ENCODE measurements at regions not wholly inside any gene's neighbourhood (a gene's known extent, or its start where the extent isn't known, plus 50 kb on each side); places are given as distances from the start of the nearest gene placed in this dataset.

GRCh38 chr1:95368178-95368577 lies 134.2 kb downstream of the RWDD3 start:
- no peak for TF ChIP-seq CTCF (IDR thresholded peaks at IDR 0.05; ENCODE audit: extremely low read depth, insufficient read depth, missing control alignments)
- DNase-seq (ENCODE audit: low spot score), result no peak
- in situ Hi-C loops (cut with MboI; ENCODE audit: low pct_unique_long_range_greater_than_20kb, low sequenced_read_pairs, unreplicated experiment), result no loop called here

GRCh38 chr1:95369985-95370690 lies 136.1 kb downstream of the RWDD3 start:
- DNase-seq (ENCODE audit: low spot score), result no peak
- in situ Hi-C loops (cut with MboI; ENCODE audit: low pct_unique_long_range_greater_than_20kb, low sequenced_read_pairs, unreplicated experiment), result no loop called here
- no peak for TF ChIP-seq CTCF (IDR thresholded peaks at IDR 0.05; ENCODE audit: extremely low read depth, insufficient read depth, missing control alignments)

- no peak for TF ChIP-seq CTCF (IDR thresholded peaks at IDR 0.05; ENCODE audit: extremely low read depth, insufficient read depth, missing control alignments)
- in situ Hi-C loops (cut with MboI; ENCODE audit: low pct_unique_long_range_greater_than_20kb, low sequenced_read_pairs, unreplicated experiment), result no loop called here
- DNase-seq (ENCODE audit: low spot score), result no peak
Measured at GRCh38 chr1:95370691-95371562, 136.9 kb downstream of the RWDD3 start.

GRCh38 chr1:95371666-95372282 lies 137.8 kb downstream of the RWDD3 start:
- TF ChIP-seq CTCF (IDR thresholded peaks at IDR 0.05; ENCODE audit: extremely low read depth, insufficient read depth, missing control alignments), result no peak
- in situ Hi-C loops (cut with MboI; ENCODE audit: low pct_unique_long_range_greater_than_20kb, low sequenced_read_pairs, unreplicated experiment), result no loop called here
- DNase-seq (ENCODE audit: low spot score), result no peak

GRCh38 chr1:95375174-95375573 lies 141.2 kb downstream of the RWDD3 start:
- in situ Hi-C loops (cut with MboI; ENCODE audit: low pct_unique_long_range_greater_than_20kb, low sequenced_read_pairs, unreplicated experiment), result no loop called here
- TF ChIP-seq CTCF (IDR thresholded peaks at IDR 0.05; ENCODE audit: extremely low read depth, insufficient read depth, missing control alignments), result no peak
- no peak for DNase-seq (ENCODE audit: low spot score)

GRCh38 chr1:95380909-95381308 lies 146.9 kb downstream of the RWDD3 start:
- DNase-seq (ENCODE audit: low spot score), result no peak
- TF ChIP-seq CTCF (IDR thresholded peaks at IDR 0.05; ENCODE audit: extremely low read depth, insufficient read depth, missing control alignments), result no peak
- in situ Hi-C loops (cut with MboI; ENCODE audit: low pct_unique_long_range_greater_than_20kb, low sequenced_read_pairs, unreplicated experiment), result no loop called here
